ENCODE measurements at regions not wholly inside any gene's neighbourhood (a gene's known extent, or its start where the extent isn't known, plus 50 kb on each side); places are given as distances from the start of the nearest gene placed in this dataset.
"Not testable (repeated sequence)": the region's sequence is repeated elsewhere in the genome, so short reads cannot be mapped to it uniquely, and the experiment has no call there.

- no peak for DNase-seq
These were observed 64.1 kb upstream of the MMS22L start for GRCh38 chr6:97347111-97347510.

- DNase-seq = no peak
These were observed 78.3 kb upstream of the MMS22L start for GRCh38 chr6:97361286-97361685.

- DNase-seq = no peak
These were observed 81.3 kb upstream of the MMS22L start for GRCh38 chr6:97364327-97364726.

DNA sequence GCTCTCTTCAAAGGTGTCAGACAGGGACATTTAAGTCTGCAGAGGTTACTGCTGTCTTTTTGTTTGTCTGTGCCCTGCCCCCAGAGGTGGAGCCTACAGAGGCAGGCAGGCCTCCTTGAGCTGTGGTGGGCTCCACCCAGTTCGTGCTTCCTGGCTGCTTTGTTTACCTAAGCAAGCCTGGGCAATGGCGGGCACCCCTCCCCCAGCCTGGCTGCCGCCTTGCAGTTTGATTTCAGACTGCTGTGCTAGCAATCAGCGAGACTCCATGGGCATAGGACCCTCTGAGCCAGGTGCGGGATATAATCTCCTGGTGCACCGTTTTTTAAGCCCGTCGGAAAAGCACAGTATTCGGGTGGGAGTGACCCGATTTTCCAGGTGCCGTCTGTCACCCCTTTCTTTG lies 99.1 kb upstream of the MMS22L start:
- DNase-seq = not testable (repeated sequence)

GRCh38 chr6:97392735-97393134 lies 109.7 kb upstream of the MMS22L start:
- DNase-seq = no peak

GRCh38 chr6:97394160-97394748 lies 111.2 kb upstream of the MMS22L start:
- DNase-seq = peak; percentile 23

DNA sequence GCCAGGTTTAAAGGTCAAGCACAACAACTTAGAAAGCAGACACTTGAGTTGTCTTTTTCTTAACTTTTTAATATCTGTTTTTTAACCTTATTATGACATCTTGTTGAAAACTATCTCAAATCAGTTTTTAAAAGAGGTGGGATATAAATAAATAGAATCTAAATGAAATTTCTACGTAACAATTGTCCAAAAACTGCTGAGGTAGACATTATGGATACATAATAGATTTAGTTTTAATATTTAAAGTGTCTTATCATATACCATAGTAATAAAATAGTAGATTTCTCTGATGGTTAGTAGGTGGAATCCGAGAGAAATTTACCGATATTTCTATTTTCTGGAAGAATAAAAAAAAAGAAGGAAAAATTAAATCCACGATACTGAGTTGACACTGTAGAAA lies 113.9 kb upstream of the MMS22L start:
- DNase-seq = no peak

GRCh38 chr6:97399208-97399607 lies 116.2 kb upstream of the MMS22L start:
- DNase-seq = no peak

GRCh38 chr6:97401533-97401932 lies 118.5 kb upstream of the MMS22L start:
- no peak for DNase-seq

DNA sequence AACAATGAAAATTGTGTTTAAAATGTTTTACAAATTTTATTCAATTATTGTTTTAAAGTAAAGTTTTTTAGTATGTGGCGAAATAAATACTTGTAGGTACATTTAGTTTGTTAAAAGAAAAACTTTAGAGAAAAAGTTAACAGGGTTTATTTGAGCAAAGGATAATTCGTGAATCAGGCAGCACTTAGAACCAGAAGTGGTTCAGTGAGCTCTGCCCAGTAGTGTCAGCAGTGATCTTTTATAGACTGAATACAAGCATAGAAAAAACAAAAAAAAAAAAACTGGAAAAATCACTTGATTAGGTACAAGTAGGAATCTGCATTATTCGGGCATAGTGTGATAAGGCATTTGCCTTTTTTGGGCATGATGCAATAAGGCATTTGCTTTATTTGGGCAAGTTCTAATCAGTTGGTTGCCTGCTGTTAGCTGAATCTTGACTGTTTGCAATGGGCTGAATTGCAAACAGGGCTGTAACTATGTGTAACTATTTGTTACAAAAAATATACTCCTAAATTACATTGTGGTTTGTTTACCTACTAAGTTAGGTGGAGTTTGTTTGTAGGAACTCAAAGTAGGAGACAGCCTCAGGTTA lies 122.9 kb upstream of the MMS22L start:
- DNase-seq = no peak

- no peak for DNase-seq
These were observed 123.6 kb upstream of the MMS22L start for GRCh38 chr6:97406633-97407032.

DNA sequence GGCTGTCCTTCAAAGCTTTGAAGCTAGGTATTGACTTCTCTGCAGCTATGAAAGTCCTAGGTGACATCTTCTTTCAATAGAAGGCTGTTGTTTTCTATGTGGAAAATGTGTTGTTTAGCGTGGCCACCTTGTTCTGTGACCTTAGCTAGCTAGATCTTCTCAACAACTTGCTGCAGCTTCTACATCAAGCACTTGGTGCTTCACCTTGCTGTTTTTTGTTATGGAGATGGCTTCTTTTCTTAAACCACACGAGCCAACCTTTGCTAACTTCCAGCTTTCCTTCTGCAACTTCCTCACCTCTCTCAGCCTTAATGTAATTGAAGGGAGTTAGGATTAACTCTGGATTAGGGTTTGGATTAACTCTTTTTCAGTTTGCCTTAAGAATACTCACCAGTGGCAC lies 128.6 kb upstream of the MMS22L start:
- DNase-seq = no peak

- no peak for DNase-seq
These were observed 129.5 kb upstream of the MMS22L start for GRCh38 chr6:97412511-97412910.

GRCh38 chr6:97422171-97422570 lies 139.2 kb upstream of the MMS22L start:
- DNase-seq = no peak

- no peak for DNase-seq
These were observed 140.2 kb upstream of the MMS22L start for GRCh38 chr6:97423190-97423589.

GRCh38 chr6:97427648-97428047 lies 144.6 kb upstream of the MMS22L start:
- no peak for DNase-seq

- no peak for DNase-seq
These were observed 154.1 kb upstream of the MMS22L start for GRCh38 chr6:97437087-97437486.

DNA sequence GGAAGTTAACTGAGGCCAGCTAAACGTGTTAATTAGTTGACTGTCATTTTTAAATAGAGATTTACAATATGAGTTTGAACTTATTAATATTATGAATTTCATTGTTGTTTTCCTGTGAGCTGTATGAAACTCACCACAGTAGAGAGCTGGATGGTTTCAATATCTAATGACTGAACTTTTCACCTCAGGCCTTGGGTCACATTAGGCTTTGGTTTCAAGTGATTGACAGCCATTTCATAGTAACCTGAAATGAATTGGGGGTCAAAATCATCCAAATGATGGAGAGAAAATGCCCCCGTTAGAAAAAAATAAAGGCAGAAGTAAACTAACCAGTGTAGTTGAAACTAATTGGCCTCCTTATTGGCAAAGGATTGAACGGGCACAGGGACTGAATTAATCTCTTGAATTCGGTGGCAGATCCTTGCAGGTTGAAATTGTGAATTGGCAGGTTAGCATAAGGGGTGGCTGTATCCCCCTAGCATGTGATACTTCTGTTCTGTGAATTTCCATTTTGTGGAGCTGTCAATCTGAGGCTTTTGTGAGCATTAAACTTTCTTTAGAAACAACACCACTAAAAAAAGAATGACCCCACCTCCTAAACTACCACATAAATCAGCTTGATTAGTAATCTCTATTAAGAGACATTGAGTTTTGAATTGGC lies 155.1 kb upstream of the MMS22L start:
- no peak for DNase-seq

DNA sequence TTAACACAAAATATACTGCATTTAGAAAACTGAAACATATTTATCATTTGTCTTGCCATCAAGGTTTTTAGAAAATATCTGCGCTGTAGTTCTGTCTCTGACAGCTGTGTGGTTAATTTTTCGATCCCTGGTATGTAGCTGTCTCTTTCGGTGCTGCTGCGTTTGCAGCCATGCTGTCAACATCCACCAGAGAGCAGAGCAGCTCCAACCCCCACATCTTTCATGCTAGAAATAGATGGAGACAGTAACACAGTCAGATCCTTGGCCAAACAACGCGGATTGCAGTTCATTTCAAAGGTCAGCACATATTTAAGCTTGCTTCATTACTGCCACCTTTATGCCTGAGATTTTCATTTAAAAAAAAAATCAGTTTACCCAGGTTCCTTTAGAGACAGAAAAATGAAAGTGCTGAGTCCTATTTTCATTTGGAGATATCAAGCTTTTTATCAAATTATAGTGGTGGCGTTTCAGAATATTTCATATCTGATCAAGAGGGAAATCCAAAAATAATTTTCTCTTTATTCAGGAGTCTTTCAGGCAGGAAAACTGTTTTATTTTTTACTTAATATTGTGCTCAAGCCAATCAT lies 157.7 kb upstream of the MMS22L start:
- DNase-seq = no peak

GRCh38 chr6:97443408-97444080 lies 160.5 kb upstream of the MMS22L start:
- no peak for DNase-seq

- no peak for DNase-seq
These were observed 162.4 kb upstream of the MMS22L start for GRCh38 chr6:97445407-97445806.

DNA sequence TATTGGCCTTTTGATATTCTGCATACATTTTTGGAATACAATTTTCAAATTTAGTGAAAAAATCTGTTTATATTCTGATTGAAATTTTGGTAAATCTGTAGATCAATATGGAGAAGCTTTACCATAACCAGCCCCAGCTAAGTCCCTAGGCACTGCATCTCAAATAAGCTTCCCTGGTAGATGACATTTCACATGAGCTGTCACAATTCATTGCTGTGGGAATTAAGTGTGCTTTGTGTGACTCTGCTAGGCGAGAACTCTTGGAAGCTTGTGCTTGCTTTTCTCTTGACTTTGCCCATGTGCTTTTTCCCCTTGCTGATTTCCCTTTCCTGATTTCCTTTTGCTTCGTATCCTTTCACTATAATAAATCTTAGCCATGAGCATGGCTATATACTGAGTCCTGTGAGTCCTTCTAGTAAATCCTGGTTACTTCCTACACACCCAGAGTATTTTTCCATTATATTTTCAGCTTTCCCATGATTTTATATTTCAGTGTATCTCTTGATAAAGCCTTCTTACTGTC lies 166.5 kb upstream of the MMS22L start:
- no peak for DNase-seq

DNA sequence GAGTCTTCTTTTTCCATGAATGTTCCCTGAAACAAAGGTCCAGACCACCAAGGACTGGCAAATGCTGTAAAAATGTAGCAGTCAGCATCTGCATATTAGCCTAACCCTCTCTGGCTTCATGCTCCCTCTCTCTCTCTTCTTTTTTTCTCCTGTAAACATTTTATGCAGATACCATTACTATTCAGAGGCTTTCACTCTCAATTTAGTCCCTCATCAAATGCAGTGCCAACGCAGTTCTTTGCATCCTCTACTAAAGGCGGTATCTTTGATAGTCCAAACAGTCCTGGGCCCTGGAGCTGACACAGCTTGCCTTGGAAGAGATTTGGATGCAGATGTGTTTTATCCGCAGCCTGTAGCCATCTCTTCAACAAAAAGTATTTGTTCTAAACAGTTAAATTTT lies 167.1 kb upstream of the MMS22L start:
- DNase-seq = no peak

- no peak for DNase-seq
These were observed 173.1 kb upstream of the MMS22L start for GRCh38 chr6:97456070-97456469.
